ENCODE measurements at regions not wholly inside any gene's neighbourhood (a gene's known extent, or its start where the extent isn't known, plus 50 kb on each side); places are given as distances from the start of the nearest gene placed in this dataset.

- TF ChIP-seq TAF1 (IDR thresholded peaks at IDR 0.05; ENCODE audit: borderline replicate concordance, insufficient read depth, low read length) (no peak), SIN3A (IDR thresholded peaks at IDR 0.05; ENCODE audit: borderline replicate concordance, insufficient read depth, low read length) (no peak), REST (IDR thresholded peaks at IDR 0.05; ENCODE audit: insufficient read depth in 1 of 2, low read depth in 2 of 2, low read length in 2 of 2) (no peak), FOXP2 (optimal IDR thresholded peaks at IDR 0.05; ENCODE audit: borderline replicate concordance, extremely low read depth, extremely low read length, insufficient read depth) (no peak), POLR2AphosphoS5 (IDR thresholded peaks at IDR 0.05; ENCODE audit: low read depth, low read length) (no peak)
Measured at GRCh38 chr14:71560751-71561150, 371.5 kb upstream of the RGS6 start.

DNA sequence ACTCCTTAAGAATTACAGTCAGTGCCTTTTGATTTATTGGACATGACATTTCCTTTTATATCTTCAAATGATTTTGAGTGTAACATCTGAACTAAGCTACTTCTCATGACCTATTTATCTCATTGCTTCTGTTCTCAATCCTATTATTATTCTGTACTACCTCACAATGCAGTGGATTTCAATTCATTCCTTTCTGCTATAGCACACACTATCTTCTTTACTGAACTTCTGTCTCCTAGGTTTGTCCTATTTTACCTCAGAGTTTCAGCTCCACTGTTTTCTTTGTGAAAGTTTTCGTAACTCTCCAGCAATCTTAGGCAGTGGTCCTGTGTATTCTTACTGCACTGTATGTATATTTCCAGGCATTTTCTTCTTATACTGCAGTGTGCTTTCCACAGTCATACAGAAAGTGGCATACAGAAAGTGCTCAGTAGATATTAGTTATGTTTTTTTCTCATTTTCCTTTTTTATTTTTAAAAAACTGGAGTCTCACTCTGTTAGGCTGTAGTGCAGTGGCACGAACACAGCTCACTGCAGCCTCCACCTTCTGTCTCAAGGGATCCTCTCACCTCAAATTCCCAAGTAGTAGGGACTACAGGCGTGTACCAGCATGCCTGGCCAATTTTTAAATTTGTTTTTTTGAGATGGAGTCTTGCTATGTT is 368.6 kb upstream of the RGS6 start:
- TF ChIP-seq REST (IDR thresholded peaks at IDR 0.05; ENCODE audit: insufficient read depth in 1 of 2, low read depth in 2 of 2, low read length in 2 of 2) (no peak), POLR2AphosphoS5 (IDR thresholded peaks at IDR 0.05; ENCODE audit: low read depth, low read length) (no peak), SIN3A (IDR thresholded peaks at IDR 0.05; ENCODE audit: borderline replicate concordance, insufficient read depth, low read length) (no peak), FOXP2 (optimal IDR thresholded peaks at IDR 0.05; ENCODE audit: borderline replicate concordance, extremely low read depth, extremely low read length, insufficient read depth) (no peak), TAF1 (IDR thresholded peaks at IDR 0.05; ENCODE audit: borderline replicate concordance, insufficient read depth, low read length) (no peak)

DNA sequence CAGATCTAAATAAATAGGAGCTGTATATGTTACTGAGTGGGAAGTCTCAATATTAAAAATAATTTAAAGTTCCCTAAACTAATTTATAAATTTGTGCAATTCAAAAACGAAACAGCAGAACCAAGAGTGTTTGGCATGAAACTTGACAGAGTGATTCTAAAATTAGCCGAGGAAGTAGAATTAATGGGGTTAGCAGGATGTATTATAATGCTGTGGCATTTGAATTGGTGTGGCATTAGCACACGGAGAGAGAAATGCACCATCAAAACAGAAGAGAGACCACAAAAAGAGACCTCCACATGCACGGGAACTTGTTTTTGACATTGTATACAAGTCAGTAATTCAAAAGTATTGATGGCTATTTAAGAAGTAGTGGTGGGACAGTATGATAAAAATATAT is 366.0 kb upstream of the RGS6 start:
- TF ChIP-seq TAF1 (IDR thresholded peaks at IDR 0.05; ENCODE audit: borderline replicate concordance, insufficient read depth, low read length) (no peak), POLR2AphosphoS5 (IDR thresholded peaks at IDR 0.05; ENCODE audit: low read depth, low read length) (no peak), REST (IDR thresholded peaks at IDR 0.05; ENCODE audit: insufficient read depth in 1 of 2, low read depth in 2 of 2, low read length in 2 of 2) (no peak), SIN3A (IDR thresholded peaks at IDR 0.05; ENCODE audit: borderline replicate concordance, insufficient read depth, low read length) (no peak), FOXP2 (optimal IDR thresholded peaks at IDR 0.05; ENCODE audit: borderline replicate concordance, extremely low read depth, extremely low read length, insufficient read depth) (no peak)

- no peak for TF ChIP-seq POLR2AphosphoS5 (IDR thresholded peaks at IDR 0.05; ENCODE audit: low read depth, low read length)
Measured at GRCh38 chr14:71574976-71575375, 357.3 kb upstream of the RGS6 start.

GRCh38 chr14:71576472-71576871 is 355.8 kb upstream of the RGS6 start:
- TF ChIP-seq POLR2AphosphoS5 (IDR thresholded peaks at IDR 0.05; ENCODE audit: low read depth, low read length) = no peak
- TF ChIP-seq TAF1 (IDR thresholded peaks at IDR 0.05; ENCODE audit: borderline replicate concordance, insufficient read depth, low read length) = no peak
- TF ChIP-seq REST (IDR thresholded peaks at IDR 0.05; ENCODE audit: insufficient read depth in 1 of 2, low read depth in 2 of 2, low read length in 2 of 2) = no peak
- TF ChIP-seq SIN3A (IDR thresholded peaks at IDR 0.05; ENCODE audit: borderline replicate concordance, insufficient read depth, low read length) = no peak
- no peak for TF ChIP-seq FOXP2 (optimal IDR thresholded peaks at IDR 0.05; ENCODE audit: borderline replicate concordance, extremely low read depth, extremely low read length, insufficient read depth)
